HFF-Myc (cell line): ENCODE measurements at regions not wholly inside any gene's neighbourhood (a gene's known extent, or its start where the extent isn't known, plus 50 kb on each side); places are given as distances from the start of the nearest gene placed in this dataset.

Source experiments
- DNase-seq: peaks from one replicate; pipeline ENCODE4 v3.0.0-alpha.2; 2011; ENCODE audit warnings: low read depth; ENCODE audit errors: extremely low read depth
- H3K4me3 ChIP-seq: replicated peaks from 2 replicates; pipeline ENCODE4 v1.5.1; 2011; ENCODE audit warnings: low read depth, mild to moderate bottlenecking, control low read depth, low read length
- TF ChIP-seq, protein P1 (sequence below): IDR thresholded peaks from 2 replicates; pipeline ENCODE4 v1.5.1; 2012; ENCODE audit warnings: mild to moderate bottlenecking, low read depth, low read length, control low read depth; ENCODE audit errors: missing control alignments

DNA sequence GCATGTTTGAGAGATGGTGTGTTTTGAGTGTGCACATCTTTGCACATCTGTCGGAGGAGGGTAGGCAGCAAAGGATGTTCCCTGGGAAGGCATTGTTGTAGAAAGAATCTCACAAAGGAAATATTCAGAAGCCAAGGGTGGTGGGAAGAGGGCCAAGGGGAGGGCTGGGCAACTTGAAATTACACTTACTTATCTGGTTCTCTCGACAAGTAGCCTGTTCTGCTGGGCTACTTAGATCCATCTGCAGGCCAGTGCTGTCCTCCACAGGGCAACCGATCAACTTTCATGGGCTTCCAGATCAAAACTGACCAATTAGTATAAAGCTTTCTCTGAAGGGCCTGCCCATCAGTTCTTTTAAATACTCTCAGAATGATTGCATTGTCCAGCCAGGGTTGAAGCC, 495.2 kb downstream of the GADD45G start:
- no peak overlapping the region for H3K4me3 ChIP-seq
- no peak for DNase-seq
- TF ChIP-seq, protein P1, sequence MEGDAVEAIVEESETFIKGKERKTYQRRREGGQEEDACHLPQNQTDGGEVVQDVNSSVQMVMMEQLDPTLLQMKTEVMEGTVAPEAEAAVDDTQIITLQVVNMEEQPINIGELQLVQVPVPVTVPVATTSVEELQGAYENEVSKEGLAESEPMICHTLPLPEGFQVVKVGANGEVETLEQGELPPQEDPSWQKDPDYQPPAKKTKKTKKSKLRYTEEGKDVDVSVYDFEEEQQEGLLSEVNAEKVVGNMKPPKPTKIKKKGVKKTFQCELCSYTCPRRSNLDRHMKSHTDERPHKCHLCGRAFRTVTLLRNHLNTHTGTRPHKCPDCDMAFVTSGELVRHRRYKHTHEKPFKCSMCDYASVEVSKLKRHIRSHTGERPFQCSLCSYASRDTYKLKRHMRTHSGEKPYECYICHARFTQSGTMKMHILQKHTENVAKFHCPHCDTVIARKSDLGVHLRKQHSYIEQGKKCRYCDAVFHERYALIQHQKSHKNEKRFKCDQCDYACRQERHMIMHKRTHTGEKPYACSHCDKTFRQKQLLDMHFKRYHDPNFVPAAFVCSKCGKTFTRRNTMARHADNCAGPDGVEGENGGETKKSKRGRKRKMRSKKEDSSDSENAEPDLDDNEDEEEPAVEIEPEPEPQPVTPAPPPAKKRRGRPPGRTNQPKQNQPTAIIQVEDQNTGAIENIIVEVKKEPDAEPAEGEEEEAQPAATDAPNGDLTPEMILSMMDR = no peak

- TF ChIP-seq, protein P1 = peak; percentile 70
- H3K4me3 ChIP-seq = no peak overlapping the region
- DNase-seq = peak; percentile 56
These were observed 497.6 kb downstream of the GADD45G start for GRCh38 chr9:90102292-90102901.

DNA sequence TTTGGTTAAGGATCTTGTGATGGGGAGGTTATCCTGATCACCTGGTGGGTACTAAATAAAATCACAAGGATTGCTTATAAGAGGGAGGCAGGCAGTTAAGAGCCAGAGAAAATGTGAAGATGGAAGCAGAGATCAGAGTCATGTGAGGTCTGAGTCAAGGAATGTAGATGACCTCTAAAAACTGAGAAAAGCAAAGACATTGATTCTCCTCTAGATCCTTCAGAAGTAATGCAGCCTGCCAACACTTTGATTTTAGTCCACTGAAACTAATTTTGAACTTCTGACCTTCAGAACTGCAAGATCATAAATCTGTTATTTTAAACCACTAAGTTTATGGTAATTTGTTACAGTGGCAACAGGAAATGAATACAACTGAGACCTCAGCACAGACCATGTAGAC, 499.0 kb downstream of the GADD45G start:
- no peak for DNase-seq
- TF ChIP-seq, protein P1 = no peak
- H3K4me3 ChIP-seq = no peak overlapping the region

GRCh38 chr9:90105773-90106172, 501.0 kb downstream of the GADD45G start:
- DNase-seq = no peak
- TF ChIP-seq, protein P1 = no peak
- no peak overlapping the region for H3K4me3 ChIP-seq

DNA sequence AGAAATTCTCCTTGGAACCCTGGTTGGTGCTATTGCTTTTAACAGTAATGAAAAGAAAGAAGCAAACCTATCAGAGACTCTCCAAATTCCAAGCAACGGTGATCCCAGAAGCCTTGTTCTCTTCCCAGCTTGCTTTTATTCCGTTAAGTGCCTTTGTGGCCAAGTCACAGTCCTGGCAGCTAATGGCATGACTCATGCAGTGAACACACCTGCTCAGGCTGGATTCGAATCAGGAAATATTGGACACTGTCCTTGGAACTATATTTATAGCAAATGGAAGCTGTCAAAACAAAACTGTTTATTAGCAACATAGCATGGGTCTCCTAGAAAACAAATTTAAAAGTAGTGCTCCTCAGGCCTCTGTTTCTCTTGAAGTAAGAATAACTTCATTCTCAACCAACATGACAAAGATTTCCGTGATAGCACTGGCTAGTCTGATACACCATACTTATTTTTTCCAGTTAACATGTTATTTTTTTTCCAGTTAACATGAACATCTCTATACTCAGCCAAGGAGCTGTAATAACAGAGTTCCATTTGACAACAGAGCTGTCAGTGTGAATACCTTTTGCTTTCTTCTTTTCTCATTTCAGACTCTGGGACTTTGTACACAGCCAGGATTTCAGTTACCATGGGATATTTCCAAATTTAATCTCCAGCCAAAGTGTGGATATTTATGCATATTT, 502.4 kb downstream of the GADD45G start:
- no peak overlapping the region for H3K4me3 ChIP-seq
- DNase-seq = peak; percentile 11
- TF ChIP-seq, protein P1 = no peak

- no peak overlapping the region for H3K4me3 ChIP-seq
- TF ChIP-seq, protein P1 = no peak
- no peak for DNase-seq
These were observed 503.2 kb downstream of the GADD45G start for GRCh38 chr9:90107726-90108655.
